Aorta (tissue), 5 donors: ENCODE measurements at regions not wholly inside any gene's neighbourhood (a gene's known extent, or its start where the extent isn't known, plus 50 kb on each side); places are given as distances from the start of the nearest gene placed in this dataset.

ENCODE experiments used
- ATAC-seq: fragments of 200-7000 bp; cut with Tn5 transposase; one replicate; pipeline ENCODE4 v1.9.1; 2022; ENCODE audit warnings: moderate library complexity; ENCODE audit not compliant: low FRiP score
- DNase-seq, 2 donors: peaks; one replicate each; pipeline ENCODE4 v3.0.0-alpha.2; 2020
- H3K27ac ChIP-seq, 2 donors: one replicate each; pipeline ENCODE4 v1.5.1; 2013; ENCODE audit warnings: low read length in 2 of 2, mild to moderate bottlenecking in 2 of 2, moderate library complexity in 2 of 2, control low read depth in 1 of 2, inconsistent platforms in 1 of 2, low read depth in 1 of 2
- H3K27me3 ChIP-seq, 2 donors: one replicate each; pipeline ENCODE4 v1.6.1; 2013; ENCODE audit warnings: control low read depth in 1 of 2, low read length in 1 of 2, mild to moderate bottlenecking in 1 of 2, moderate library complexity in 1 of 2; ENCODE audit not compliant: insufficient read depth in 2 of 2, control insufficient read depth in 1 of 2
- H3K36me3 ChIP-seq, 2 donors: one replicate each; pipeline ENCODE4 v1.6.1; 2013; ENCODE audit warnings: control low read depth in 1 of 2, low read length in 1 of 2, mild to moderate bottlenecking in 1 of 2; ENCODE audit not compliant: insufficient read depth in 2 of 2, control insufficient read depth in 1 of 2
- H3K4me1 ChIP-seq, 2 donors: one replicate each; pipeline ENCODE4 v1.6.1; 2013; ENCODE audit warnings: low read length in 2 of 2, control low read depth in 1 of 2, mild to moderate bottlenecking in 1 of 2, moderate library complexity in 1 of 2; ENCODE audit not compliant: insufficient read depth in 2 of 2, control insufficient read depth in 1 of 2
- H3K4me3 ChIP-seq, 2 donors: one replicate each; pipeline ENCODE4 v1.5.1; 2013; ENCODE audit warnings: low read length in 2 of 2, control low read depth in 1 of 2, mild to moderate bottlenecking in 1 of 2
- H3K9me3 ChIP-seq: one replicate; pipeline ENCODE4 v1.6.1; 2013; ENCODE audit warnings: mild to moderate bottlenecking, low read length; ENCODE audit not compliant: control insufficient read depth
- WGBS, 2 donors: extraction: QIAGEN DNeasy Blood & Tissue Kit; methylation state at CpG; one replicate each; pipeline ENCODE4 v1.1.7; 2013; 5-methylcytosine and 5-hydroxymethylcytosine counted together
- intact Hi-C, 2 donors: fragments of 100-400 bp; cut with DNase I; formaldehyde crosslinking; loops; one replicate each; pipeline versions ENCODE4 v1.14.2 to v1.15.0; 2022
- donor health status: healthy with polysubstance abuse.
- donor health status: Bipolar disorder and iron deficiency.
- donor health status: DM: no; HTN: no; CAD: no.
- donor health status: DM: no; HTN: no; CAD: no.
- donor health status: DM: yes; HTN: yes; CAD: no.

DNA sequence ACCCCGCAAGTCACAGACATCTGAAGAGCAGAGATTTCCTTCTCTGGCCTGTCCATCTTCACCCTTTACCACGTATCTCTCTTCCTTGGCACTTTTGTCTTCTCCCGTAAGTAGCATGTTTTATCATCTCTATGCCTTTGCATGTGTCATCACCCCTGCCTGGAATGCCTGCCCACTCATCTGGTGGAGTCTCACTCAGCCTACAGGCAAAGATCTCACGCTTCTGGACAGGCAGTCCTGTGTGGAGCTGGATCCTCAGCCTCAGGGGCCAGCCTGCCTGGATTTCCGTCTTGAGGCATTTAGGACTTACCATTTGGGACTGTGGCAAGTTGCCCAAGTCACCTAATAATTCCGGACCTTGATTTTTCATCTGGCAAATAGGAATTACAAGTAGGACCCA lies 114.3 kb upstream of the CACNA2D3 start:
- intact Hi-C loops: no loop called here

DNA sequence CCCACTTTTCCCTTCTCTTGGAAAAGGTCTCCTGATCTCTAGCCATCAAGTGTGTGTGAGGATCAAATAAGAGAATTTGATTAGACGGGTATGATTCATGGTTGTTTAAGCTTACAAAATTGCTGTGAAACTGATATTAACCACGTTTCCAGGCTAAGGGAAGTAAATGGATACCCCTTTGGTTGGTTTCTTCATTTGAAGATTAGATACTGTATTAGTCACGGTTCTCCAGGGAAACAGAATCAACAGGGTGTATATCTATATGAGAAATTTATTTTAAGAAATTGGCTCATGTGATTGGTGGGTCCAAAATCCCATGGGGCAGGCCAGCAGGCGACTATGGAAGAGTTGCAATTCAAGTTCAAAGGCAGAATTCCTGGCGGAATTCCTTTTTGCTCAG lies 112.7 kb upstream of the SELENOK start:
- Histone ChIP-seq H3K36me3 (no peaks in the 10 kb centered on the region), H3K27ac (no peak overlapping the region), H3K4me3 (no peak overlapping the region), H3K27me3 (no peaks in the 10 kb centered on the region), H3K9me3 (no peaks in the 10 kb centered on the region), H3K4me1 (no peaks in the 10 kb centered on the region)
- WGBS, 2 donors: 69 to 72% methylated on average over 5 of the region's 5 CpGs
- intact Hi-C loops: no loop called here
- ATAC-seq: no peak
- DNase-seq: no peak

More for the DNA sequence above, 114.3 kb upstream of the CACNA2D3 start:
- no peaks in the 10 kb centered on the region for H3K9me3 ChIP-seq
- H3K27me3 ChIP-seq: no peaks in the 10 kb centered on the region
- H3K4me1 ChIP-seq: no peaks in the 10 kb centered on the region
- H3K36me3 ChIP-seq: no peaks in the 10 kb centered on the region
- no peak overlapping the region for H3K27ac ChIP-seq
- ATAC-seq (no peak), DNase-seq (no peak)
- 85 to 87% methylated on average over 6 of the region's 6 CpGs for WGBS, 2 donors
- no peak overlapping the region for H3K4me3 ChIP-seq

GRCh38 chr3:54003136-54003535 lies 111.5 kb upstream of the SELENOK start:
- Histone ChIP-seq H3K4me1 (no peaks in the 10 kb centered on the region), H3K4me3 (no peak overlapping the region), H3K36me3 (no peaks in the 10 kb centered on the region), H3K9me3 (no peaks in the 10 kb centered on the region), H3K27ac (no peak overlapping the region), H3K27me3 (no peaks in the 10 kb centered on the region)
- 69 to 71% methylated on average over 9 of the region's 9 CpGs for WGBS, 2 donors
- intact Hi-C loops: no loop called here
- DNase-seq (no peak), ATAC-seq (no peak)

- Histone ChIP-seq H3K36me3 (no peaks in the 10 kb centered on the region), H3K27ac (no peak overlapping the region), H3K27me3 (no peaks in the 10 kb centered on the region), H3K4me1 (no peaks in the 10 kb centered on the region), H3K9me3 (no peaks in the 10 kb centered on the region), H3K4me3 (no peak overlapping the region)
- ATAC-seq (no peak), DNase-seq (no peak)
- 91 to 94% methylated on average over 3 of the region's 3 CpGs for WGBS, 2 donors
- intact Hi-C loops: no loop called here
Measured at GRCh38 chr3:53999725-54000124, 108.1 kb upstream of the SELENOK start.

DNA sequence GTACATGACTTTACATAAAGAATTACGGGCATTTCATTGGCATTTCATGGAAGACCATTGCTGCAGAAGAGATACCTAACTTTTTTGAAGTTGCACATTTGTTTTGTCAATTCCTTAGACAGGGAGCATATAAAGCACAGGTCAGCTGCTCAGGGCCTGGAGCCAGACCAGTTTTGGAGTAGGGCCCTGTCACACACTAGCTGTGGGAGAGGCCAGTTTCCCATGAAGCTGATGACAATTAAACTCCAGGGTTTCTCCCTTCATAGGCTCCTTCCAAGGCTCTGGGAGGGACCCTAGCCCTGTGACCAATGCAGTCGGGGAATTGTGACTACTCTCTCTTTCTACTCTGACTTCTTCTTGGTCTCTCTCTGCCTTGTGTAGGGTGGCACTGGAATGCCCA lies 107.3 kb upstream of the SELENOK start:
- Histone ChIP-seq H3K36me3 (no peaks in the 10 kb centered on the region), H3K27ac (no peak overlapping the region), H3K9me3 (no peaks in the 10 kb centered on the region), H3K4me1 (no peaks in the 10 kb centered on the region), H3K27me3 (no peaks in the 10 kb centered on the region), H3K4me3 (no peak overlapping the region)
- ATAC-seq (no peak), DNase-seq (no peak)
- intact Hi-C loops: no loop called here
- 73 to 79% methylated on average over 2 of the region's 2 CpGs for WGBS, 2 donors

- ATAC-seq (no peak), DNase-seq (no peak)
- no peaks in the 10 kb centered on the region for H3K4me1 ChIP-seq
- H3K36me3 ChIP-seq: no peaks in the 10 kb centered on the region
- 29 to 41% methylated on average over 4 of the region's 4 CpGs for WGBS, 2 donors
- H3K9me3 ChIP-seq: no peaks in the 10 kb centered on the region
- no peak overlapping the region for H3K4me3 ChIP-seq
- H3K27me3 ChIP-seq: no peaks in the 10 kb centered on the region
- no peak overlapping the region for H3K27ac ChIP-seq
- intact Hi-C loops: no loop called here
Measured at GRCh38 chr3:53997476-53997875, 105.8 kb upstream of the SELENOK start.

DNA sequence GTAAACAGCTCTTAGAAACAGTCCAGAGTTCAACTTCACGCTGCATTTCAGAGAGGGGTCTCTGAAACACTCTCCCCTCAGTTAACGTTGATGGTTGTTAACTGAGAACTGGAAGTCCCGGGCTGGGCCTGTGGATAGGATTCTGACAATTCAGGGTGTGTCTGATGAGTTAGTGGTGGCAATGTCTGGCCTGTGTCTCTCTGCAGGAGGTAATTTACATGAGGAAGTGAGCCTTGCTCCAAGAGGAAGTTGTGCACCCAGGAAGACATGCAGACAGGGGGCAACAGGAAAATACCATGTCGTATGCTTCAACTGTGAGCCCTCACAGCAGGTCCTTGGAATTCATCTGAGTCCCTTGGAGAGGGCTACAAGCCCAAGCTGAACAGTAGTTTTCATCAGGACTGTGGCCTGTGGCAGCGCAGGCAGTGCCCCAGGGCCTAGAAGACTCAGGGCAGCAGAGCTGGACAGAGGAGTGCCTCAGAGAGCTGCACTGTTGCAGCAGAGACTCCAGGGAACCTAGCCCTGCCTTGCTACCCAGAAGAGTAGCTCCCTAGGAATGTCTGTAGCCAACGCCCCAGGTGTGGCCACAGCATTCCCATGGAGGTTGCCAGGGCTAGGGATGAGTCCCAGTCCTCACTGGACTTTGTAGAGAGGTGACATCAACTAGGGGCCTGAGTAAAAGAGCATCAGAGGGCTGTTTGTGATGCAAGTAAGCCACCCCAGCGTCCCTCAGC lies 104.6 kb upstream of the SELENOK start:
- Histone ChIP-seq H3K36me3 (no peaks in the 10 kb centered on the region), H3K4me3 (no peak overlapping the region), H3K27me3 (no peaks in the 10 kb centered on the region), H3K4me1 (no peaks in the 10 kb centered on the region), H3K9me3 (no peaks in the 10 kb centered on the region), H3K27ac (no peak overlapping the region)
- no peak for ATAC-seq
- intact Hi-C loops: no loop called here
- WGBS, 2 donors: 89 to 92% methylated on average over 7 of the region's 7 CpGs
- no peak for DNase-seq

DNA sequence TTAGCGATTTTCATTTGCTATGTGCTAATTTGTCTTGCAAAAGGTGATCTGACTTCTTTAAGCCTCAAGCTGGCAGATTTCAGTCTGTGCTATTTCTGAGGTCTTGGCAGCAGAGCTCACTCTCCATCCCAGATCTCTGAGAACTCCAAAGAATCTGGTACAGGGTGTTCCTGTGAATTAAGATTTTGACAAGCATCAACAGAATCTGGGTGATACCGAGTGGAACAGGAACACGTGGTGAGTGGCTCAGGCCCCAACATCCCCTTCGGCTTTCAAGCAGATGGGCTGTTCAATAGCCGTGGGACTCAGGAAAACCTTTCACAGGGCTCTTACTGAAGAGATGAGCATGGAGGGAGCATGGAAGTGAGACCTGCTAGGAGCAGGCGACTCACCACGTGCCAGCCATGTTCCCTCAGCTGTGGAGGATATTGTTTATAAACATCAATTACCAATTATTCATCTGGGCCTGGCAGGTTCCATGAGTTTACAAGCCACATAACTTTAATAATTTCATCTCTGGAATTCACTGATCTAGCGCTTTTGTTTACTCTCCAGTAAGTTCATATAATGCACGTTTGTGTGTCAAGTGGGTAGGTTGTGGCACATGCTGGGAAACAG lies 103.4 kb upstream of the SELENOK start:
- Histone ChIP-seq H3K27ac (no peak overlapping the region), H3K9me3 (no peaks in the 10 kb centered on the region), H3K36me3 (no peaks in the 10 kb centered on the region), H3K4me1 (no peaks in the 10 kb centered on the region), H3K27me3 (no peaks in the 10 kb centered on the region), H3K4me3 (no peak overlapping the region)
- WGBS, 2 donors: 30 to 42% methylated on average over 9 of the region's 9 CpGs
- ATAC-seq (no peak), DNase-seq (no peak)
- intact Hi-C loops: no loop called here

- ATAC-seq: no peak
- WGBS, 2 donors: 46 to 47% methylated on average over 2 of the region's 2 CpGs
- Histone ChIP-seq H3K9me3 (no peaks in the 10 kb centered on the region), H3K4me3 (no peak overlapping the region), H3K4me1 (no peaks in the 10 kb centered on the region), H3K27ac (no peak overlapping the region), H3K36me3 (no peaks in the 10 kb centered on the region), H3K27me3 (no peaks in the 10 kb centered on the region)
- DNase-seq: no peak
- intact Hi-C loops: no loop called here
Measured at GRCh38 chr3:53991240-53991639, 99.6 kb upstream of the SELENOK start.
